ENCODE measurements at regions not wholly inside any gene's neighbourhood (a gene's known extent, or its start where the extent isn't known, plus 50 kb on each side); places are given as distances from the start of the nearest gene placed in this dataset.
"Not testable (repeated sequence)": the region's sequence is repeated elsewhere in the genome, so short reads cannot be mapped to it uniquely, and the experiment has no call there.

DNA sequence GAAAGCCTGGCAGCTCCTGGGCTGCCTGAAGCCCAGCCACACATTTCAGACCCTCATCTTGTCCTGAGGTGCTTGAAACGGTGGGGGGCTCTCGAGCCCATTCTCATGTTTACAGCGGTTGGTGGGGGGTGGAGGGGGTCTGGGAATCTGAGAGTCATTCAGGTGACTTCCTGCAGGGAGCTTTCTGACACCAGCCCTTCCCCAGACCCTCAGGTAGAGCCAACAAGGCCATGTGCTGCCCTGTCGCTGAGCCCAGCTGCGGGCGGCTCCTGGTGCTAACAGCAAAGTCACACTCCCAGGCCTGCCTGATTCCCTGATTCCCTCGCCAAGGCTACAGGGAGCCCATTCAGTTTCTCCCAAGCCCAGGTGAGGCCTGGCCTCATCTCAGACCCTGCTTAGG is 324.9 kb upstream of the MEX3C start:
- no peak for DNase-seq (ENCODE audit: low spot score)

DNA sequence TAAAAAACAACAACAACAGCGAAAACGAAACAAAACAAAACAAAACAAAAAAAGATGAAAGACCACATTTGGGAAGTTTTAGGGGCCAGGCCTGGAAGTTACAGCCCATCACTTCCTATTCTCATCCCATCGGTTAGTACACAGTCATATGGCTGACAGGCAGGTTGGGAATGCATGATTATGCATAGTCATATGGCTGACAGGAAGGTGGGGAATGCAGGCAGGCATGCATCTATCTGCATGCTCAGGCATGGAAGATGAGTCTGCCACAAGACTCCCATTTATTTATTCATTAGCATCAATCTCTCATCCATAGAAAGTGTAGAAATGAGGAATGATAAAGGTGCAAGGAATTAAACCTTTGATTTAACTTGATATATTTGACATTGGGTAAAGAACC is 325.3 kb upstream of the MEX3C start:
- no peak for DNase-seq (ENCODE audit: low spot score)

GRCh38 chr18:51523671-51524070 is 326.2 kb upstream of the MEX3C start:
- DNase-seq (ENCODE audit: low spot score), result no peak

DNA sequence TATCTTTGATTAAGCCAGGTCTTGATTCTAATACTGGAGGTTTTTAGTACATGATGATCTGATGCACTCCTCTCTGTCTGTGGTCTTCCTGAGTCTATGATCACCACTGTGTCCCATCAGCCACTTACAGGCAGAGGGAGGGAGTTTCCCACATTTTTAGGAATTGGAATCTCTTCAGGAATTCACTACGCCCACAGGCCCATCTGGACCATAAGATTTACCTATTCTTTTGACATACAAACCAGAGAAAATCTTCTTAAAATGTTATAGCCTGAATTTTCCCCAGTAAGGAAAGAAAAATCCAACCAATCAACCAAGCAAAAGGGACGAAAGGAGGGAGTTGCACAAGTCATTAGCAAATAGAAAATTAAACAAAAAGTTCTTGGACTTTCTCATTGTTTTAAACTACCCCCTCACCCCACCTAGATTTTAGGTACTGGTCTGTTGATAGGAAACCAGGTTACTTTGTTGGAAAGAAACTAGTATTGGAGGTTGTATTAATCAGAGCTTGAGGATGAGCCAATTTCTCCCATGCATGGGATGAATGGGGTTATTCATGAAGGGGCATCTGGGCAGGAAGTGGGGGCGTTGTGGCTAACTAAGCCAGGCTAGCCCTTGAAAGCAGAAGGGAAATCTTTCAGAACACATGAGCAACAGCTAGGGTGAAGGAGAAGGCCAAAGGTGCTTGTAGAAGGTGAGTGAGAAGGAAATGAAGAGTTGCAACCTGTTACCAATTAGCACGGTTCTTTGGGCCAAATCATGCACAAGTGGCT is 328.2 kb upstream of the MEX3C start:
- DNase-seq (ENCODE audit: low spot score), result no peak

DNA sequence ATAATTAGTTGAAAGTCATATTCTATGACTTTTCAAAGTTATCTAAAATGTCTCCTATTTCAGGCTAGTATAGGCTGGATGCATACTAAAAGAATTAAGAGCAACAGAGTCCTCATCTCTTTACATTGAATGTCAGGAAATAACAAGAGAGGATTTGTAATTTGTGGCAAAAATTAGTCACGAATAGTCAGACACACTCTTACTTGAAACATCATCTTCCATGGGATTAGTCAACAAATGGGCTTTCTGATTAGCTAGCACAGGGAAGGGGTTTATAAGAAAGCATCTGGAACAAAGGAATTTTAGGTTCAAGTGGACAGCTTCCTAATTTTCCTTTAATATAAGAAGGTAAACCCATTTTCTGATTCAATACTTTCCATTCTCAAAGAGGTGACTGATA is 330.3 kb upstream of the MEX3C start:
- DNase-seq (ENCODE audit: low spot score), result no peak

GRCh38 chr18:51531501-51531900 is 334.0 kb upstream of the MEX3C start:
- no peak for DNase-seq (ENCODE audit: low spot score)

GRCh38 chr18:51537487-51537886 is 340.0 kb upstream of the MEX3C start:
- DNase-seq (ENCODE audit: low spot score), result no peak

GRCh38 chr18:51540562-51540961 is 343.1 kb upstream of the MEX3C start:
- no peak for DNase-seq (ENCODE audit: low spot score)

DNA sequence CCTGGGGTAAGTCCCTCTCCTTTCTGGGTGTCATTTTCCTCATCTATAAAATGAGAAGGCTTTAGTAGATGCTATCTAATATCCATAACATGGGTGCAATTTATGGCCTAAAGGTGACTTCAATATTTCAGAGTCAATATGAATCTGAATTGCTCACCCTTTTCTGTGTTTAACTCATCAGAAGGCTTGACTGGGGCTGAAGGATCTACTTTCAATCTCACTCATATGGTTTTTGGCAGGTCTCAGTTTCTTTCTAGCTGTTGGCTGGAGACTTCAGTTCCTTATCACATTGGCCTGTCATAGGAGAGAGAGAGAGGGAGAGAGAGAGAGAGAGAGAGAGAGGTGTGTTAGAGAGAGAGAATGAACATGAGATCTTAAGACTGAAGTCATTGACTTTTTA is 343.7 kb upstream of the MEX3C start:
- DNase-seq (ENCODE audit: low spot score), result no peak

DNA sequence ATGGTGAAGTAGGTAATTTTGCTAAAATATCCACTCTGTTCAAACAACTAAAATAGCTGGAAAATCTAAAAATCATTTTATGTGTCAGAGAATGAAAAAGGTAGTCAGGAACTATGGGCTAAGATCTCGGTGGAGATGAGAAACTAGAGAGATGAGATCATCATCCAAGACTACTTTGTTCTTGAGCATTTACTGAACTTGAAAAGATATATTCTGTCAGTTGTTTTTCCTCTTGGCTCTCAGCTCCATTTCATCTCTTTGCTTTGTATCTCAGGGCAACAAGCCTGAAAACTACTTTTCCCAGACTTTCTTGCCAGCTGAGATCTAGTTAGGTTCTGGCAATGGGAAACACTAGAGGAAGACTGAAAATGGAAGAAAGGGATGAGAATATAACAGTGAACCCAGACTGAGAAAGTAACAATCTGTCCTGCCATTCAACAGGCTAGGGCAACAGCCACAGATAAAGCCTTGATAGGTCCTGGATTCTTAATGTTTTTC is 346.2 kb upstream of the MEX3C start:
- DNase-seq (ENCODE audit: low spot score), result no peak

GRCh38 chr18:51545446-51545845 is 348.0 kb upstream of the MEX3C start:
- DNase-seq (ENCODE audit: low spot score), result no peak

DNA sequence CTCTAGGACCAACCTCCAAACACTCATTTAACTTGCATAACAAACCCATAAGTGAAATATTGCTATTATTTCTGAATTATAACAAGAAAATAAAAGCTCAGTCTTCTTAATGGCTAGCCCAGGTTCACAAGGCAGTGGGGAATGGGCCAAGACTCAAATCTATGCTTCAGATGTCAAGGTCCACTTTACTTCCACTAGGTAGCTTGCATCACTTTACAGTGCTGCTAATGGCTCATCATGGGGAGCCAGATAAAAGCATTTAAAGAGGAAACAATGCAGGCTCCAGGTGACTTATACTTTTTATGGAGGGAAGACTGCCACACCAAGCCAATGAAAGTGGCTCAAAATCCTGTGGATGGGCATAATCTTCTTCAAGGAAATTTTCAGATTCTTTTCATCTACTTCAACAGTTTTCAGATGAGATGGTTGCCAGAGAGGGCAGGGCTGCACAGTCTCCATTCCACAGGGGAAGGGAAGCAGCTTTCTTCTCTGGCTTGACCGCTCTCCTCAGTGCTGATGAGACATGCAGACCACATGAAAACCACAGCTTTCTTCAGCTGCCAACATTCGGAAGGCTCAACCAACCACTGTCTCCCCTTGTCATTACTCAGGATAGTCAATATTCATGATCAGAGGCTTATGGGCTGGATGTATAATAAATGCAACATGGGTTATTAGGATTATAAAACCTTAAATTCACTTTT is 361.9 kb upstream of the MEX3C start:
- DNase-seq (ENCODE audit: low spot score), result no peak

DNA sequence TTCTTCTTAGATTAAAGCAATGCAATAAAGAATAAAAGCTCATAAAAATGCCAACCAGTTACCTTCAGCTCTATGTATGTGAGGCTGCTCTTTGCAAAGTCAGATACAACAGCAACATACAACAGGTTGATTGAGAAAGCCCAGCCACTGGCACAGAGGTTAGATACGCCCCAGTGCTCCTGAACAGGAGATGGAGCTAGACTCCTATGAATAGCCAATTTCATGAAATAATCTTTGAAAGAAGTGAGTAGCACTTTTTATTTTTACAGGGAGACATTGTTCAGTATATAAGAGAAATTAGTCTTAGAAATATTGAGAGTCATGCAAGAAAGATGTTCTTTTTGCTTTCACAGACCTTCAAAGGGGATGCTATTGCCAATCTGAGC is 362.4 kb upstream of the MEX3C start:
- DNase-seq (ENCODE audit: low spot score), result no peak

DNA sequence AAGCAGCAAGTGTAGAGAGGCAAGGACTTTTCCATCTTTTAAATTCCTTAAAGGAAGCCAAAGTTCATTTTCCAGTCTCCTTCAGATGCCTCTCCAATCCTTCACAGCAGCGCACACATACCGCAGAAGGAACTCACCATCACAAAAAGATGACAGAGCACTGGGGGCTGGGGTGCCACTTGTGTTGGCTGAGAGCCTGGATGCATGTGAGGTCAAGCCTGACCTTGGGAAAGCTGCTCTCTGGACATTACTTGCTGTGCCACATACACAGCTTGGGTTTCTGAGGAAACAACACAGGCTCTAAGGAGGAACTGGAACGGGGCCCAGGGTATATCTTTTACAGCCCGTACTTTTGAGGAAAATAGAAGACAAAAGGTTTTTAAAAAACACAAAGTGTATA is 364.3 kb upstream of the MEX3C start:
- DNase-seq (ENCODE audit: low spot score), result no peak

DNA sequence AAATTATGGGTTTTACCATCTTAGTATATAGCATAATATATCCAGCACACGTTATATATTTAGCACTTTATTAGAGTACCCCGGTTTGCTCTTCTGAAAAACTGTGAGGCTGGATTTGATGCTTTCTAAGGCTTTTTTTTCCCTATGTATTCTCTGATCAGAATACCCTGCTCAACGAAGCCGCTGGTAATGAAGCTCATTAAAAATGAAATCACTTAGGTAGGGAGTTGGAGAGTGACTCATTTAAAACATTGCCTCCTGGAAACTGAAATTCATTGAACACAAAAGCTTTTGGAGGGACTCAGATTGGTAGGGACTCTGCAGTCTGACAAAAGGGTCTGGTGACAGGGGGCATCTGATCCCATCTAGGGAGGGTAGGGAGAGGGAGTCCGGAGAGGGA is 365.4 kb upstream of the MEX3C start:
- DNase-seq (ENCODE audit: low spot score), result no peak

DNA sequence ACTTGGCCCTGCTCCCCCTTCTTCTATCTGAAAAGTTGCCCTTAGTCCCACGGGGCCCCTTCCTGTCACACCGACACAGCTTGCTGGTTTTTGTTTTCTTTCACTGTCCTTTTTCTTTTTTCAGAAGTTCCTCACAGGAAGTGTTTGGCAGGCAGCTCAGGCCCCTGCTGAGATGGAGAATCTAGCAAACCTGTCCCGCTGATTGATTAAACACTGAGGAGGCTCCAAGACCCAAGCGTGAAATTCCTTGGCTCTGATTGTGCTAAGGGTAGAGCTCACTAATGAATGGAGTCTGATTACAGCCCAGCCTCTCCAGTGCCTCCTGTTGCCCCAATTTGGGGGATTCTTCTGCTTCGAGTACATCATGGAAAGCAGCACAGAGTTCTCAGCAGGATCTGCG is 365.9 kb upstream of the MEX3C start:
- no peak for DNase-seq (ENCODE audit: low spot score)

GRCh38 chr18:51568151-51568550 is 370.7 kb upstream of the MEX3C start:
- no peak for DNase-seq (ENCODE audit: low spot score)

DNA sequence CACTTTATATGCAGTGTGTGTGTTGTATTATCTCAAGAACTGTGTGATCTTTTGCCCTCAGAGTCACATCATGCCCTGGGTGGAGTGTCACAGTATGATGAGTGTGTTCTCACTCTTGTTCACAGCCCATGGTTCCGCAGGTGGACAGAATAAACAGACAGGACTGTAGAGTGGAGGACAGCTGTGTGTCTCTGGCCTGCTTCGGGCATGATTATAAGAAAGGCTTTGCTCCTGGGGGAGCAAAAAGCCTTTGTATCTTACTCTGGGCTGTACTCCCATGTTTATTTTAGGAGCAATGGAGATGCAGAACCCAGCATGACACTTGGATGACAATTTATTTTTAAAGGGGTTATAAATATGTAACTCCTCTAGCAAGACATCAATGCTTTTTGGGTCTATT is 371.7 kb upstream of the MEX3C start:
- no peak for DNase-seq (ENCODE audit: low spot score)

- DNase-seq (ENCODE audit: low spot score), result no peak
Measured at GRCh38 chr18:51569561-51569960, 372.1 kb upstream of the MEX3C start.

GRCh38 chr18:51570071-51570470 is 372.6 kb upstream of the MEX3C start:
- DNase-seq (ENCODE audit: low spot score), result not testable (repeated sequence)

DNA sequence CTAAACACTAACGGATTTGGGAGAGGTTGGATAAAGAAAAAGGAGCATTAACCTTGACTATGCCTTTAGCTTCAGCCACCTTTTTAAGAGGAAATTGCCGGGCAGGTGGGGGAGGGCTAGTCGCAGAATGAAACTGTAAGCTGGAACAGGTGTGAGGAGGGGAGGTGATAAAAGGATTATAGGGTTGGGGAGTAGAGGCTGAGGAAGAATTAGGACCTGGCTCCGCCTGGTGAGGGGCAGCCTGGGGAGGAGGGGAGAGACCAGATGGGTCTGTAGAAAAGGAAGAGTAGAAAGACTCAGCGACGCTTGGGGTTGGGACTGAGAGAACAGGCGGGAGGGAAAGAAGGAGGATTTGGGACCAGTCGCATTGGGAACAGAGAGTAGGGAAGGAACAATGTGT is 376.4 kb upstream of the MEX3C start:
- not testable (repeated sequence) for DNase-seq (ENCODE audit: low spot score)

- DNase-seq (ENCODE audit: low spot score), result no peak
Measured at GRCh38 chr18:51575171-51575570, 377.7 kb upstream of the MEX3C start.

DNA sequence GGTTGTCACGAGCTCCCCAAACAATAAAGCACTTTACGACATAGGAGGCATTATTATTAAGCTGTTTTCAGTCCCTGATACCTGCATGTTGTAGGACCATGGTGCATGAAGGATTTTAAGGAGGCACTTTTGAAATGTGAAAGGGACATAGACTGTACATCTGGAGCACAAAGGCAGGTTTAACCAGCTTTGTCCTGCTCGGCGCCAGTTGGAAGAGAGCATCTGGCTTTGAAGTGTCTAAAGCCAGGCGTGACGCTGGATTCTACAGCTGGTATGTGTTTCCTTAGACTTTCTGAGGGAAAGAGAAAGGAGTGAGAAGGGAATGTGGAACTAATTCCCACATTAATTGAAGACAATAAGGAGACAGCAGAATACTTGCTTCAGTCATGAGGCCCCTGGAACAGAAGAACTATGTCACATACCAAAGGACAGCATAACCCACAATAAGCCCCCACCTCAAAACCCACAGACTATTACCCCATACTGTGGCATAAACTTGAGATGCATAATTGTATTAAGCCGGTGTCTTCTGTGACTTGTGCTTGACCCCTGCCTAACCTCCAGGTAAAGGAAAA is 381.0 kb upstream of the MEX3C start:
- DNase-seq (ENCODE audit: low spot score), result no peak

All from CD4-positive, alpha-beta T cell treated with Interleukin-2 at 100 ng/mL for 4 hours (primary cell).